ENCODE measurements at regions not wholly inside any gene's neighbourhood (a gene's known extent, or its start where the extent isn't known, plus 50 kb on each side); places are given as distances from the start of the nearest gene placed in this dataset.

DNA sequence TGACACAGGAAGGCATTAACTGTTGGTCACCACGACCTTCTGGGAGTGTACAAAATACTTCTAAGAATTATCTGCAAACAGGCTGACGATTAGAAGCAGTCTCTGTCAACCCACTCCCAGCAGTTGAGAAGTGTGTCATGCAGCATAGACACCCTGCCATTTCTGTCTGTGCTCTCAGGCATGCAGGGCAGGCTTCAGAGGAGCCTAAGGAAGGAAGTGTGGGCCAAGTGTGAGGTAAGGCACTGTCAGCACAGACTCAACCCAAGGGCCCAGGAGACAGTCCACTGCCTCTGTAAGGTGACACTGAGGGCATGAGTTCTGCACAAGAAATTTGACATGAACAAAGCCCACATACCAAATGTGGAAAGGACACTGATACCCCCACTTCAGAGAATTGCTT, 109.0 kb upstream of the VIPR2 start:
- no peak for DNase-seq

DNA sequence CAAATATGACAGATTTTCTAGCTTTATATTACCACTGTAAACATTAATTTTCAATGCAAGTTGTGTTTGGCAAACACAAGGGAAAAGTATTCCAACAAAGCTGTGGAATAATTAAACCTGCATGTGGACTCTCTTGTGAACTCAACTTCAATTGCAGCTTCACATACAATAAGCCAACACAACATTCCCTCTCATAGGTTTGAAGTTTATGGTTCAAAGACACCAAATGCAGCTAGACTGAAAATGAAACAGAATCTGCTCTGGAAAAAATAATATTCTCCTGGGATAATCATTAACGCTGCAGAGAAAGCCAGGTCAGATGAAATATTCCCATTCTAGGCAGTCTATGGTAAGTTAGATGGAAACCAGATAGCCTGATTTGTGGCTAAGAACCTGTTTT, 105.8 kb upstream of the VIPR2 start:
- no peak for DNase-seq

DNA sequence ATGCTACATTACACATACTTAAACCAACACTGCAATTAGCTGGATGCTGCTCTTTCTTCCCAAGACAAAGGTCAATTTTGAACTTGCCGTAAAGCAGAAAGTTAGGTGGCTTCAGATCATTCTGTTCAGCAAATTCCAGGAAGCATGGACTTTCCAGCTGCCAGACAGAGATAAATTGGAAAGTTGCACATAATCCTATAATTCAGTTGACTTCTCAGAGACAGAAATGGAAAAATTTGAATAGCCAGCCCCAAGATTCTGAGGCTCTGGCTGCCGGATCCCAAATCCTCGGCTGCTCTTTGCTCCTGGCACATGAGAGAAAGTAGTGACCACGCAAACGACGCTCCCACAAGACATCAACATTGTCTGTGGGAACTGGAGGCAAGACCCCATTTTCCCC, 105.0 kb upstream of the VIPR2 start:
- no peak for DNase-seq

DNA sequence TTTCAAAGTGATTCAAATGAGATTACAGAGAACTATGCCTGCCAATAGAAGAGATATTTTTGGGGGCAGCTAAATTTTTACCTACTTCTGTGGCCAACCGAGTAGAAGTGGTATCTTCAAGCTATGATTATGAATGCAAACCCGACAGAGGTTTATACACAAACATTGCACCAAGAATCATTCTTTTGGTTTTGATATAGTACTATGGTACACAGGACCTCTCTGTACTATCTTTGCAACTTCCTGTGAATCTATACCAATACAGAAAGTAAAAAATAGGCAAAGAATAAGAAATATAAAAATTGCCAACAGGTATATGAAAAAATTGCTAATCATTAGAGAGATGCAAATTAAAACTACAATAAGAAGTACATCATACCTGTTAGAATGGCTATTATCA, 103.2 kb upstream of the VIPR2 start:
- no peak for DNase-seq

DNA sequence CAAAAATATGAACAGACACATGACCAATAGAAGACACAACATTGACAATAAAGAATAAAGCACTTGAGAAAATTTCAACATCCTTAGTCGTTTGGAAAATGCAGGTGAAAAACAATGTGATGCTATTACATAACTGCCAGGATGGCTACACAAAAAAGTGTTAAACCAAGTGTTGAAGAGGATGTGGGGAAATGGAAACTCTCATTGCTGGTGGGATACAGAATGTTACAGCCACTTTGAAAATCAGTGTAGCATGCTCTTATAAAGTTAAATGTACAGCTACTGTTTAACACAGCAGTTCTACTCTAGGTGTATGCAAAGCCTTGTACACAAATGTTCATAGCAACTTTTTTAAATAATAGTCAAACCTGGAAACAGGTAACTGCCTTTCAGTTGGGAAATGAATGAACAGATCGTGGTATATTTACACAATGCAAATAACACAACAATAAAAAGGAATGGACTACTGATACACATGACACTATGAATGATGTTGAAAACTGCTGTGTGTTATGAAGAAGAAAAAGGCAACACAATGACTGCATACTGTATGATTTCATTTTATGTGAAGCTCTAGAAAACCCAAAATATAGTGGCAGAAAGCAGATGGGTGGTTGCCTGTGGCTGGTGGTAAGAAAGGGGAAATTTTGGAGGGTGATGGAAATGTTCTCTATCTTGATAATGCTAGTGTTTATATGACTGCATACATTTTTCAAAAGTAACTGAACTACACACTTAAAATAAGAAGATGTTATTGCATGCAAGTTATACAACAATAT, 102.2 kb upstream of the VIPR2 start:
- DNase-seq: no peak

DNA sequence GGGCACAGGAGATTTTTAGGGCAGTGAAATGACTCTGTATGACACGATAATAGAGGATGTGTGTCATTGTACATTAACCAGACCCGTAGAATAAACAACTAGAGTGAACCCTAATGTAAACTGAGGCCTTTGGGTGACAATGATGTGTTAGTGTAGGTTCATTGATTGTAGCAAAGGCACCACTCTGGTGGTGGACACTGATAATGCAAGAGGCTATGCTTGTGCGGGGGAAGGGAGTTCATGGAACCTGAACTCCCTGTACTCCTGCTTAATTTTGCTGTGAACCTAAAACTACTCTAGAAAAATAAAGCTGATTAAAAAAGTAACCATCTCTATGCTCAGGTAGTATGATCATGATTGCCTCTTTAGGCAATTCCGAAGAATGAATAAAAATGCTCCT, 96.3 kb upstream of the VIPR2 start:
- DNase-seq: no peak

DNA sequence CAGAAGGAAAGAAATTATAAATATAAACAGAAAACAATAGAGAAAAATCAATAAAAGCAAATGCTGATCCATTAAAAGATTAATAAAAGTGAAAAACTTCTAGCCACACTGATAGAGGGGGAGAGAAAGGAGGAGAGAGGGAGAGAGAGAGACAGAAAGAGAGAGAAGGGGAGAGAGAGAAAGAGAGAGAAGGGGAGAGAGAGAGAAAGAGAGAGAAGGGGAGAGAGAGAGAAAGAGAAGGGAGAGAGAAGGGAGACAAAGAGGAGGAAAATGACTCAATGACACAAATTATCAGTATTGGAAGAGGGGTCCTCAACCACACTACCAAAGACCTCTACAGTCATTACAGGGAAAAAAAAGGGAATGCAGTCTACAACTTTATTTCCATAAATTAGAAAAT, 94.4 kb upstream of the VIPR2 start:
- no peak for DNase-seq

DNA sequence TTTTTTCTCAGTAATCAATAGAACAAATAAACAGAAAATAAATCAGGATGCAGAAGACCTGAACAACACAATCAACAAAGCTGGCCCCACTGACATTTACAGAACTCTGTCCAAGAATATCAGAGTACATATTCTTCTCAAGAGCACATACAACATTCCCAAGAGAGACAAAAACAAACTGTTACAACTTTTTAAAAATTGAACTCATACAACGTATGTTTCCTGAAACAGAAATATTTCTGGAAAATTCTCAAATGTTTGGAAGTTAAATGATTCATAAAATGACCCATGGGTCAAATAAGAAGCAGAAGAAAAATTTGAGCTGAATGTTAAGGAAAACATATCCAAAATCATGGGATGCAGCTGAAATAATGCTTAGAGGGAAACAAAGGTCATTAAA, 93.9 kb upstream of the VIPR2 start:
- DNase-seq: no peak

DNA sequence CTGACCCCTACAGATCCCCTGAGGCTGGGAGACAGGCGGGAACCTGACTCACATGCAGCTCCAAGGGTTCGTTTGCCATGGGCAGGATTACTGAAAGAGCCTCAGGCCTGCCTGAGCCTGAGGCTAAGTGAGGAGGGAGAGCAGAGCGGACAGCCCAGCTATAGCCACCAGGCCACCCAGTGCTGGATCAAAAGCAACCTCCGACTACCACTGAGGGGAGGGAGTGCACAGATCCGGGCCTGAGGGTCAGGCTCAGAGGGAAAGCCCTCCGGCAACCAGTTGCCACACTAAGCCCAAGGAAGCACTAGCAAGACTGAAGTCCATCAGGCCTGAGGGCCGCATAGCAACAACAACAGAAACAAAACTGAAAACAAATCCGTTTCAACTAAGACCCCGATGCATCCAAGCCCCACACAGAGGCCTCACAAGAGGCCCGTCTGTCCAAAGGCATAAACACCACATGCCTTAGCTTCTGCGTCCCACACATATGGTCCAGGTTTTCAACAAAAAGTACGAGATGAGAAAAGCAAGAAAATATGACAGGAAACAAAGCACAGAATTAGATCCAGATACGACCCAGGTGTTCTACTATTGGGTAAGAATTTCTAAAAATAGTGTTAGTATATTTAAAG, 92.5 kb upstream of the VIPR2 start:
- DNase-seq: no peak

DNA sequence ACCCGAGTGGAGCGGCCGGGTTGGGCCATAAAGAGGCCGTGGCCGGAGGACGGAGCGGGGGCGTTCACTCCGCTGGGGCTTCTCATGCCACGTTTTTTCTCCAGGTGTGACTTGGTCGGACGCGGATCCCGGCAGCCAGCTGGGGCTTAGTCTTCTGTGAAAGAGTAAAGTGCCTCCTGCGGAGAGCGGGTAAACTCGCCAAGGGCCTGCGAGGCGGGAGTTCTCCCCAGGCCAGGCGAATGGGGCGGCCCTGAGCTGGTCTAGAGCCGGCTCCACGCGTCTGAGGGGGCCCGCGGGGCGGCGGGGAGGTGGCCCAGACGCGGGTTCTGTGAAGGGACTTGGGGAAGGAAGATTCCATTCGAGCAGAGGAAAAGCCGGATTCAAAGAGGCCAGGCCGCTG, 86.3 kb upstream of the VIPR2 start:
- DNase-seq: no peak

DNA sequence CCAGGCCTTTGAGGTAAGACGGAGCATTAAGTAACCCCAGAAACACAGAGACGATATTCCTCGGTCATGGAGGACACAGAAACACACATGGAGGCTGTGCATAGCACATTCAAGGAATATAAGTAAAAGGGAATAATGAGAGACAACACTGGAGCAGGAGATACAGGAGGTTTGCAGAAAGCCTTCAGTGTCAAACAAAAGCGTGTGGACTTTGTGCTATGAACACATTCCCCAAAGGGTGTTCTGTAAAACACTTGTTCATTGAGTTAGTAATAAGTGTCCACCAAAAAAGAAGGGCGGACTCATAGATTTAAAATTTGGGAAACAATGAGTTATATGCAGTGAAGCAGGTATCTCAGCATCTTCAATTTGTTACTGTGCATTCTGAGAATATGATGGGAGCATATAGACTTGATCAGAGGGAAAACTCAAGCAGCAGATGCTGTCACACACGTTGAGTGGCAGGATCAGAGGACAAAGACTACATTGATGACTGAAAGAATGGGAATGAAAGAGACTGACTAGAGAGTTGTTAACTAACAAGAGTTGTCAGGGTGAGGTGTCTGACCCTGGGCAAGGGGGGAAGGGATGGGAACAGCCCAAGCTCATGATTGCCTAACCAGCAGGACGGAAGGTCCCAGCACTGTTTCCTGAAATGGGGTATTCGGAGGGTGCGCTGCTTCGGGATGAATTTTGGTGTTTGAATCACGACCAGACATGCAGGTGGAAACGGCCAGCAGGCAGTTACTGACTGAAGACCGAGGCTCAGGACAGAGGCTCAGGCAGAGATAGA, 85.2 kb upstream of the VIPR2 start:
- DNase-seq: no peak

DNA sequence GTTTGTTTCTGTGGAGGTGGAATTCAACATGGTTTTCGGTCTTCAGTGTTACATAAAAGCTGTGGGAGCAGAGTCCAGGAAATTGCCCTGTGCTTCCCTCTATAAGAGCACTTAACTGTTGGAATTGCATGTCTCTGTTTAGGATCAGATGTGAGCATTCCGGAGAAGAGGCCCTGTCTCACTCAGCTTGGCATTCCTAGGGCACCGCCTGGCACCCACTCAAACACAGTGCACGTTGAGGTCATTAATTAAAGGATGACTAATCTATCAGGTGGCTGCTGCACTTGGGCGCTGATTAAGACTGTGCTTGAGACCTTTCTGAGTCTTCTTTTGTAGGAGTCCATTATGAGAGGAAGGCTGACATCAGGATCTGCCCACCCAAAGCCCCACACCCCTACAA, 82.8 kb upstream of the VIPR2 start:
- no peak for DNase-seq

DNA sequence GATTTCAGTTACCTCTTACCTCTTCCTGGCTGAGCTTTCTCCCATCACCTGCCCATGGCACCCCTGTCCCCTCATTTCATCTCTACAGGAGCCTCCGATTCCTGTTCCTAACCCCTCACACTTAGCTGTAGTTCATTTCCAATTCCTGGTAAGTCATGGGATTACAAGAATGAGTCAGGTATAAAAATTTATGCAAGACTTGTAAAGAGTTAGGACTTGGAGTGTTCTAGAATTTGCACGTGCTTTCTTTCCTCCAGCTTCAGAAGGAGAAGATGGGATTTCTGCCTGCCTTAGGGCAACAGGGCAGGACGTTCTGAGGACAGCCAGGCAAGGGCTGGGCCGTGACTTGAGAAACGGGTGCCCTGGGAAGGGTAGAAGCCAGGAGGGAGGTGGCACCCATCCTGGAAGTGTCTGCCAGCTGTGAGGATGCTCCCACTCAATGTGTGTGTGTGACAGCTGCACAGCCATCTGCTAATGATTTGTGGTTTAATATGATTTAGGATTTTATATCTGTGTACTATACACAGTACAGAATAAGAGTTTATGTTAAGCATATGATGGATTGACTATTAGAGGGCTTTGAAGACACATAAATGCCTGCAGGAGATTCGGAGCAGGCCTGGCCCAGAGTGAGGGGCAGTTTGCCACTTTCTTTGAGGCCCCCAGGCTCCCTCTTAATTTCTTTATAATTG, 81.5 kb upstream of the VIPR2 start:
- DNase-seq: no peak

DNA sequence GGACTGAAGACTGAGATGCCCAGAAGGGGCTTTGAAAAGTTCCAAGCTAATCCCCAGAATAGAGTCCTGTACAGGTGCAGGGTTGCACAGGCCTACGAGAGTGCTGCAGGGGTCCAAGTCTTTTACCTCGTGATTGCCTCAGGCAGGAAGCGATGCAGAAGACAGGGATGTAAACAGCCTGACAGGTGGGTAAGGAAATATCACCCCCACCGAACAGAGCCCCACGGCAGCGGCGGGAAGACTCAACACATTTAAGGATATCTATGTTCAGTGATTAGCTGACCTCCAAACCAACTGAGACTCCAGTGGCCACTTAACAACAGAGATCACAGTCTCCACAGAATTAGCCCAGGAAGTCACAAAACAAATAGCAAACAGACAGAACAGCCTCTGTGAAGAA, 73.9 kb upstream of the VIPR2 start:
- DNase-seq: no peak

DNA sequence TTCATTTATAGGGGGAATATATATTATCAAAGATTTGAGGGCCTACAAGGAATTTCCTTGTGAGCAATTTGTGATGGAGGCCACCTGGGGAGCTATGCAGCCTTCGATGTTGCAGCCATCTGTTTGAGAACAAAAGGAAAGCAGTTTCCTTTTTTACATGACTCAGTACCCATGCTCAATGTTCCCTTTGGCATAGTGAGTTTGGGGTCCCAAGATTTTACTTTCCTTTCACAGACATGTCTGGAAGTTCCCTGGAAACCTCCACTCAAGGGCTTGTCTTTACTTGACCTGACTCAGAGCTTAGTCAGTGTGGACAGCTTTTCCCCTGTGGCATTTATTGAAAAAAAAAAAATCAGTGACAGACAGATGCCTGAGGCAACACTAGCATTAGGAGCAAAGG, 73.5 kb upstream of the VIPR2 start:
- DNase-seq: no peak

DNA sequence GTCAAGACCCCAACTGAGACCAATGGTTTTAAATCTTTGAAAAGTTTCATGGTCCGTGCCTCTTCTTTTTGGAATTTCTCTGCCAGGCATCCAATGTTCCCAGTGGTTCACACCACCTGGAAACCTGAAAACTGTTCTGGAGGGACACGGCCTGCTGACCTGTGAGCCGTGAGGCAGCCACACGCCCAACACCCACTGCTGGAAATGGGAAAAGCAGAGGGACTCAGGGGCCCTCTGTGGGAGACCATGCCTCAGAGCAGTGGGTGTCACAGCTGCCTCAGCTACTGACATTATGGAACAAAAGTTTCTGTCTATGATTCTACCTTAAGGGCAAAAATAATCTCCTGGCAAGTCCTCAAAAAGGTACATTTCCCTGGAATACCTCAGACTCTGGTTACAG, 70.4 kb upstream of the VIPR2 start:
- no peak for DNase-seq

DNA sequence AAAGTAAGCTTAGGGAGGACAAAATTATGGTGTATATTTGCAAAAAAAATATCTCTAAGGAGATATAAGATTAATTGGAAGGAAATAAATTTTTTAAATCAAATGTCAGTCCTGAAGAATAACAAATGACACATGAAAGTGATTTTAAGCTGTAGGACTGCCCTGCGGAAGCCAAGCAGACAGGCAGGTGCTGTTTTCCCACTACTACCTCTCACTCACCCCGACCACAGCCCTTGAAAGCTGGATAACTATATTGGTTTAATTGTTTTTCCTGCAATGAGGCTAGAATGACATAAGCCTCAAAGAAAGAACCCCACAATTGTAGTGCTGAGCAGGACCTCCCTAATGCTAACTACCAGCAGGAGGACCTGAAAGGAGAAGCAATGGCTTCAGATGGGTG, 68.6 kb upstream of the VIPR2 start:
- no peak for DNase-seq

DNA sequence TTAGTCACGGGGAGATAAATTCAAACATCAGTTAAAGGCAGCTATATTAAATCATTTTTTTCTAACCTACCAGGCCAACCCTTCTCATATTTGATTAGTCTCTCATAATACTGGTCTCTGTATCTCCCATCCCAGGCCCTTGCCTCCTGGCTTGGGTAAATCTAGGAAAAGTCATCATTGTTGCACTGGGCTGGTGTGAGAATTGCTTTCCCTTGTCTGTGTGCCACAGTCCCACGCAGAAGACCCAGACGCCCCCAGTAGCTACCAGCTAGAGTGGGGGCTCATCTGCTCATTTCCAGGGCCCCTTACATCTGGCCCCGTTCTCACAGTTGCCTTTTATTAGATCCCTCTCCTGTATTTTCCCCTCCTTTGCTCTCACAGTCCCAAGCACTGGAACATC, 67.6 kb upstream of the VIPR2 start:
- no peak for DNase-seq

DNA sequence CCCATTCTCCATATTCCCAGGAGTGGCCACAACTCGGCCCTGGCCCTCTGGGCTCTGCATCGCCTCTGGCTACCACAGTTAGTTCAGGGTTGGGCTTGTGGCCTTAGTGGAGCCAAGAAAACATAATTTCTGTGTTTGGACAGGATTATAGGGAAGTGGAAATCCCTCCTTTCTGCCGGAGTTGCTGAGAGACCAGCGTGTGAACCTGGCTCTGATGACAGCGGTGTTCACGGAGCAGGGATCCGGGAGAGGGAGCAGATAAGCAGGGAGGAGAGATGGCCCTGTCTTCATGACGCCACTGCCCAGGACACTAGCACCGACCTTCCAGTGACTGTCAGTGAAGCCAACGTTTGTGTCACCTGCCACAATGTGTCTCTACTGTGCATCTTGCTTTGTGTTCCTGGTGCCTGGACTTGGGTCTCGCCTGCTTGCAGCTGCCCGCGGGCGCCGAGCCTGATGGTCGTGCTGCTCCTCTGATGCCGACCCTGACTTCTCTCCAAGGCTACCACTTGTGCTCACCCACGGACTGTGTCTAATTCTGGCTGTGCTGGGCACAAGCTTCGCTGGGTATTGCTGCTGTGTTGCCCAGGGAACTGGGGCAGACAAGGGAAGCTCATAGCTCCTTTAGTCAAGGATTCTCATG, 67.0 kb upstream of the VIPR2 start:
- DNase-seq: no peak

DNA sequence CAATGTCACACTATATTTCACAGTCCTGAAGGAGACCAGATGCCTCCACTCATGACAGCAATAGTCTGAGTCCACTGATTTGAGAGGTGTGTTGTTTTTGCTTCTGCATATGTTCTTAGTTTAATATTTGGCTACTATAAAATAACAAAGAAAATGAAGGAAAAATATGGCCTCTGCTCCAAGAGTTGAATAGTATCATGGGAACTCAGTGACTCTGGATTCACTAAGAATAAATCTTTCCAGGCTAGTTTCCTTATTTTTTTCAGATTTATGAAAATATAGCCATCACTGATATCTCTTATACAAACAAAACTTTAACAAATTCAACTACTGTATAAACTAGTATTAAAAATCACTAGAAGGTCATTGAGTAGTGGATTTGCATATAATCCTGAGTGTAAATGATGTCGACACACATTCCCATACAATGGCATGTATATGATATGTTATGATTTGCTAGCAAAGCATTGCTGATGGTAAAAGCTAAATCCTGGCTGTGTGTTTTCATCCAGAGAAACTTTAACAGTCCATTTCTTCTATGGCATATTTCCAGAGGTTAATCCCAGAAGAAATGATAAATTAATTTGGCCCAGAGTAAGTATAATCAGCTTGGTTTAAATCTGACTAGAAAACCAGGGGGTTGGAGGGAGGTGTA, 66.0 kb upstream of the VIPR2 start:
- DNase-seq: no peak

DNA sequence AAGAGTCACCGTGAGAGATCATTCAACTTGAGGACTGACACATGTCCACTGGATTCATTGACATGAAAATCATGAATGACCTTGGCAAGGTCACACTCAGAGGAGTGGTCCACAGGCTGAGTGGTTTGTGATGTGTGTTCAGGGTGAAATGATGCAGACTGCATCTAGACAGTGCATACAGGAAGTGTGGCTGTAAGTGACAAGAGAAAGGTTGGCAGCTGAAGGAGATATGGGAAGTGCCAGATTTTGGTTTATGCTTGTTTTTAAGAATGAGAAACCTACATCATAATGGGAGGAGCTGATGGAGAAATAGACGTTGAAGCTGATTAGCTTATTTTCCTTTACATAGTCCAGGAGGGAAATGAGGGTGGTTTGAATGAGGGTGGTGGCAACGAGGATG, 64.8 kb upstream of the VIPR2 start:
- DNase-seq: no peak

DNA sequence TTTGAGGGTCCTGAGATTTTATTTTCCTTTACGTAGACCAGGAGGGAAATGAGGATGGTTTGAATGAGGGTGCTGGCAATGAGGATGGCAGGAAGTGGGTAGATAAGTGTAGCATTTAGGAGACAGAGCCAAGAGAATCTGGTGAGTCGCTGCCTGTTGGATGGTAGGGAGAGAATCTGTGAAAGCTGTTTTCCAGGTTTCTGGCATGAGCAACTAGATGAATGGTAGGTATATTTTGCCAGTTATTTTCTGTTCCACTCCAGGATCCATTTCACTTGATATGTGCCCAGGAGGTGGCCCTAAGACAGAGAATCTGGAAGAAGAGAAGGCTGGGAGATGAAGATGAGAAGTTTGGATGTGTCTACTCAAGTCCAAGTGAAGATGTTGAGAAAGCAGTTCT, 63.3 kb upstream of the VIPR2 start:
- DNase-seq: no peak

DNA sequence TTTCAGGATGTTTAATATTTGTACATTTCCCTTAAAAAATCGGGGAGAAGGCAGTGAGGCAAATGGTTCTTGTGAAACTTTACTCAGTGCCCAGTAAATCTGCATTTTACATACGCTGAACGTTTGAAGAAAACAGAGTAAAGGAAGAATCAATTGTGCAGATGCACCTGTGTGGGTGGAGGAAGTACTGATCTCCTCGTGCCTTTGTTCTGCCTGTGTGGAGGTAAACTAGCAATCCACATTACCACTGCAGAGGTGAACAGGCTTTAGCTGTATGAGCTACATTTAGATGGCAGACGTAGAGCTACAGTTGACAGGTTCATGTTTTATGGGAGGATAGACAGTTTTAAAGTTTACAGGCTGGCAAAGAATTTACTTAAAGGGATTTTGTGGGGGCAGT, 62.7 kb upstream of the VIPR2 start:
- DNase-seq: no peak
